ENCODE measurements at regions not wholly inside any gene's neighbourhood (a gene's known extent, or its start where the extent isn't known, plus 50 kb on each side); places are given as distances from the start of the nearest gene placed in this dataset.

DNA sequence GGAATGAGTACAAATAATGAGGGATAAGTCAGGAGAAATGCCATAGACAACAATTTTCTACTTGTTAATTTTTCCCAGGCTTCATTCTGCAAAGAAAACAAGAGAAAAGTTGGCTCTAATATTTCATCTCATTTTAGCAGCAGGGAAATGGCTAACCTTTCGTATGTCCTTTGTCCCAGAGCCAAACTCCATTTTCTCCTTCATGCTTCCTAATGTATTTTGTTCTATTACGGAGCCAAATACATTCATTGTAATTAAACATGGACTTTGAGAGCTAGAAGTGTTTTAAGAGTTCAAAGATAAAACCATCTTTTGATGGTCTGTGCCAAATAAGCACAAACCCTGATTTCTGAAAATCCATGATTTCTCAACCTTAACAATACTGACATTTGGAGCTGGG is 136.9 kb downstream of the PTCHD4 start:
- DNase-seq (ENCODE audit: low read depth in 1 of 2, low spot score in 2 of 2), result no peak
- Histone ChIP-seq H3K27ac (no peak overlapping the region), H3K36me3 (no peaks in the 10 kb centered on the region), H3K27me3 (replicated peaks) (no peaks in the 10 kb centered on the region), H3K4me1 (replicated peaks) (no peaks in the 10 kb centered on the region), H3K9me3 (replicated peaks) (no peaks in the 10 kb centered on the region), H3K4me3 (no peak overlapping the region)

DNA sequence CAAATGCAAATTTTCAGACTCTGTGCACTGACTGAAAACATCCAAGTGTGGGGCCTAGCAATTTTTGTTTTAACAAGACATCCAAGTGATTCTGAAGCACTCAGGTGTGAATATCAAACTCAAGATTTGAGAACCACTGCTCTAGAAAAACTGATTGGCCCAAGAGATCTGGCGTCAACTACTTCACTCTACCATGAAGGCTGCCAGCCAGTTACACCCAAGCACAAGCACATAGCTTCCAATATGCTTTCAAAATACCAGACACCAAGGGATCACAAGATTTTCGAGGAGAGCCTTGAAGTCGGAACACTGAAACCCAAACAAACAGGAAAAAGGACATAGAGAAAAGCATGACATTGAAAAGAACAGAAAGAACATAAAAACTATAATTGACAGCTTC is 140.2 kb downstream of the PTCHD4 start:
- no peaks in the 10 kb centered on the region; the same call in 1 of the 2 replicates for H3K9me3 ChIP-seq (replicated peaks)
- no peaks in the 10 kb centered on the region for H3K27me3 ChIP-seq (replicated peaks)
- no peak overlapping the region for H3K4me3 ChIP-seq
- no peaks in the 10 kb centered on the region for H3K36me3 ChIP-seq
- no peak overlapping the region for H3K27ac ChIP-seq
- DNase-seq (ENCODE audit: low read depth in 1 of 2, low spot score in 2 of 2), result no peak
- H3K4me1 ChIP-seq (replicated peaks), result no peaks in the 10 kb centered on the region

DNA sequence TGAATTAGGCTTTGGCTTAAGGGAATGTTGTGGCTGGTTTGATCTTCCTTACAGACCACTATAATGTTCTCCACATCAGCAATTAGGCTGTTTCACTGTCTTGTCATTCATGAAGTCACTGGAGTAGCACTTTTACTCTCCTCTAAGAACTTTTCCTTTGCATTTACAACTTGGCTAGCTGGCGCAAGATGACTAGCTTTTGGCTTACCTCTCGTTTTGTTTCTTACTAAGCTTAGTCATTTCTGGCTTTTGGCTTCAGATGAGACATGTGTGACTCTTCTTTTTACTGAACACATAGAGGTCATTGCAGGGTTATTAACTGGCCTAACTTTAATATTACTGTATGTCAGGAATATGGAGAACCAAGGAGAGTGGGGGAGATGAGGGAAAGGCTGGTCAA is 143.2 kb downstream of the PTCHD4 start:
- no peak for DNase-seq (ENCODE audit: low read depth in 1 of 2, low spot score in 2 of 2)
- H3K36me3 ChIP-seq, result no peaks in the 10 kb centered on the region
- H3K4me3 ChIP-seq, result no peak overlapping the region
- no peaks in the 10 kb centered on the region; the same call in 1 of the 2 replicates for H3K9me3 ChIP-seq (replicated peaks)
- no peaks in the 10 kb centered on the region for H3K4me1 ChIP-seq (replicated peaks)
- no peak overlapping the region for H3K27ac ChIP-seq
- H3K27me3 ChIP-seq (replicated peaks), result no peaks in the 10 kb centered on the region

DNA sequence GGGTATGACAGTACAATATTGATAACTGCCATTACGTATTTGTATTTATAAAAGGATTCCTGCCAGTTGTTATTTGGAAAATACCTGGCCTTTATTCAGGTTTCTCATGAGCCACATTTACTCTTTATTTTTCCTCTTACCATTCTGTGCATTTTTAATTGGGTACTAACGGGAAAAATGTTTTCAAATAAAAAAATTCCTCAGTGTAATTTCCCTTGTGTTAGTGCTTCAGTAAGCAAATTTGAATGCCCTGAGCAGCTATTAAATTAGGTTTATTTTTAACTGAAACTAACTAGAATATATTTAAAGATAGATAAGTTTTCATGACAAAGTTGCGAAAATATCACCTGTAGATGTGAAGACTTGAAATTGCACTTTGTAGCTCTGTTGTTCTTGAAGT is 146.0 kb downstream of the PTCHD4 start:
- no peak for DNase-seq (ENCODE audit: low read depth in 1 of 2, low spot score in 2 of 2)
- Histone ChIP-seq H3K9me3 (replicated peaks) (no peaks in the 10 kb centered on the region; the same call in 1 of the 2 replicates), H3K4me1 (replicated peaks) (no peaks in the 10 kb centered on the region), H3K27me3 (replicated peaks) (no peaks in the 10 kb centered on the region), H3K36me3 (no peaks in the 10 kb centered on the region), H3K4me3 (no peak overlapping the region), H3K27ac (no peak overlapping the region)

DNA sequence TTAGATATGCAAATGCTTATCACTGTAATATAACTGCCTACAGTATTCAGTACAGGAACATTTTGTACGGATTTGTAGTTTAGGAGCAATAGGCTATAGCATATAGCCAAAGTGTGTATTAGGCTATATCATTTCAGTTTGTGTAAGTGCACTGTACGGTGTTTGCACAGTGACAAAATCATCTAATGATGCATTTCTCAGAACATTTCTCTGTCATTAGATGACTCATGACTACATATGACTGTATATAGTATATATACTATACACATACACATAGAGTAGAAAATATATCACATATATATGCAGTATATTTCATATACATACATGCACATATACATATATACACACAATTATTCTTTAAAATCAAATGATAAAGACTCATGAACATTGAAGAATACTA is 158.4 kb downstream of the PTCHD4 start:
- Histone ChIP-seq H3K27ac (no peak overlapping the region), H3K4me3 (no peak overlapping the region), H3K27me3 (replicated peaks) (no peaks in the 10 kb centered on the region), H3K9me3 (replicated peaks) (no peaks in the 10 kb centered on the region), H3K4me1 (replicated peaks) (no peaks in the 10 kb centered on the region), H3K36me3 (no peaks in the 10 kb centered on the region)
- DNase-seq (ENCODE audit: low read depth in 1 of 2, low spot score in 2 of 2), result no peak

DNA sequence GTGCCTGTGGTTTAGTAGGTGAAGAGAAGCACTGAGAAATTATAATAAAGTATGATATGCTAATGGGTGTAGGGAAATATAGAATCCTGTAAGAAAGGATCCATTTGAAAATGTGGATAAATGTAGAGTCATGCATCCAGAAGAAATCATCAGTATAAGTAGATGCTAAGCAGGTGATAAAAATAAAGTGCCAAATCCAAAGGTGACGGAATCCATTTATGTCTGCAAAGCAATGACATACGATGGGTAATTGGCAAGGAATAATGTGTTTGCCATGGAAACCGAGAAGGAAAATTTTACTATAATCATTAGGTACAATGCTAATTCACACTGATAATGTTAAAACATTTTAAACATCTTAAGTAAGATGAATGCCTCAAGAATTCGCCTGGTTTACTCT is 163.0 kb downstream of the OPN5 start:
- no peak overlapping the region for H3K27ac ChIP-seq
- no peaks in the 10 kb centered on the region for H3K36me3 ChIP-seq
- no peak for DNase-seq (ENCODE audit: low read depth in 1 of 2, low spot score in 2 of 2)
- no peak overlapping the region for H3K4me3 ChIP-seq
- no peaks in the 10 kb centered on the region for H3K9me3 ChIP-seq (replicated peaks)
- no peaks in the 10 kb centered on the region for H3K27me3 ChIP-seq (replicated peaks)
- H3K4me1 ChIP-seq (replicated peaks), result no peaks in the 10 kb centered on the region

DNA sequence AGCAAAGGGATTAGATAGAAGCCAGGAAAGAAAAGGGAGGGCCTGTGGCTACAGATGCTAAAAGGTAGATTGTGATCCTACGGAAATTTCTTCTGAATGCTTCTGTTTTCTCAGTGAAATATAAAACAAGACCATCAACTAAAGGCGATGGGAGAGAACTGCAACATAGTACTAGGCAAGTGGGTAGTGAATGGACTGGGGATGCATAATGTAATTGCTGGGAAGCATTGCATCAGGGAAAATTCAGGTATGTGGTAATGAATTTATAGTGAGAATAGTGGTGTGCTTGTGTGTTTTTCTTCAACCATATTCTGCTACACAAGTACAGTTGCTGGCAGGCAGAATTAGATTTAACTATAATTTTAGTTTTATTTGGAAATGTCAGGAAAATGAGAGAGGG is 156.6 kb downstream of the OPN5 start:
- H3K36me3 ChIP-seq, result no peaks in the 10 kb centered on the region
- H3K27ac ChIP-seq, result no peak overlapping the region
- H3K9me3 ChIP-seq (replicated peaks), result no peaks in the 10 kb centered on the region
- H3K4me1 ChIP-seq (replicated peaks), result no peaks in the 10 kb centered on the region
- H3K27me3 ChIP-seq (replicated peaks), result no peaks in the 10 kb centered on the region
- no peak overlapping the region for H3K4me3 ChIP-seq
- DNase-seq (ENCODE audit: low read depth in 1 of 2, low spot score in 2 of 2), result no peak

DNA sequence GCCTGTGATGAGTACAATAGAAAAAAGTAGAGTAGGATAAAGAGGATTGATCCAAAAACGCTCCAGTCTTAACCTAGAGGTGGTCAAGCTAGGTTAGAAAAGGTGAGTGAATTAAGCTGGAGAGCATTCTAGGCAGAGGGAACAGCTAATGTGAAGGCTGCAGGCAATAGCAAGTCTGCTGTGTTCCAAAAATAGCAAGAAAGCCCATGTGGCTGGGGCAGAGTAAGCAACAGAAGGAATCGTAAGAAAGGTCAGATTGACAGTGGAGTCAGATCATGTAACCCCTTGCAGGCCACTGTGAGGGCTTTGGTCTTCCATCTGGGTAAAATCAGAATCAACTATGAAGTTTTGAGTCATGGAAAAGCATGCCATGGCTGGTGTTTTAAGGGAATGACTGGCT is 155.0 kb downstream of the OPN5 start:
- no peak overlapping the region for H3K27ac ChIP-seq
- H3K4me1 ChIP-seq (replicated peaks), result no peaks in the 10 kb centered on the region
- no peak overlapping the region for H3K4me3 ChIP-seq
- no peak for DNase-seq (ENCODE audit: low read depth in 1 of 2, low spot score in 2 of 2)
- no peaks in the 10 kb centered on the region for H3K27me3 ChIP-seq (replicated peaks)
- H3K9me3 ChIP-seq (replicated peaks), result no peaks in the 10 kb centered on the region
- H3K36me3 ChIP-seq, result no peaks in the 10 kb centered on the region

DNA sequence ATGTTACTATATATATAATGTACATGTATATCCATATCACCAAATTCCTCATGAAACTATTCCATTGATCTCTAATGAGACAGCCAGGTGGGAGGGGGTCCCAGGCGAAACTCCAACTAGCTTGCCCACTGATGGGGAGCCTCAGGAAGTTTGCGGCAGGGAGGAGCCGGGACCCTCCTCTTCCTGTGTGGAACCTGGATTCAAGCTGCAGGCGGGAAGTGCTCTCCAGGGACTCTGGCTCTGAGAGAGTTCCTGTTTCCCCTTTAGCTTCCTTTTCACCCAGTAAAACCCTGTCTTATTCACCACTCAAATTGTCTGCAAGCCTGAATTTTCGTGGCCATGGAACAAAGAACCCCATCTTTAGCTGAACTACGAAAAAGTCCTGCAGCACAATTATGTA is 152.2 kb downstream of the OPN5 start:
- Histone ChIP-seq H3K4me3 (no peak overlapping the region), H3K36me3 (no peaks in the 10 kb centered on the region), H3K4me1 (replicated peaks) (no peaks in the 10 kb centered on the region), H3K9me3 (replicated peaks) (no peaks in the 10 kb centered on the region), H3K27me3 (replicated peaks) (no peaks in the 10 kb centered on the region), H3K27ac (no peak overlapping the region)
- no peak for DNase-seq (ENCODE audit: low read depth in 1 of 2, low spot score in 2 of 2)

DNA sequence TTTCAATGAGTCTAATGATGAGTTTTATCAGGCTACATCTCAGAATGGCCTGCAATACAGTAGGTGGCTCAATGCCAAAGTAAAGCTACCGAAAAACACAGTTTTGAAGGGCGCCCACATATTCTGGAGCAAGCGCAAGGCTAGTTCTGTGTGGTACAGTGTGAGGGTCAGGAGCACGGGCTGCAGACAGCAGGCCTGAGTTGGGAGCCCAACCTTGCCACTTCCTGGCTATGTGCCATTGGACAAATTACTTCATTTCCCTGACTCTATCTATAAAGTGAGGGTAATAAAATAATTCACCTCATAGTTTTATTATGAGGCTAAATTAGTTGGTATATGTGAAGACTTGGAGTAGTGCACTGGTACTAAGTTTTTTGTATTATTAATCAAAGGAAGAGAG is 150.7 kb downstream of the OPN5 start:
- no peak overlapping the region for H3K27ac ChIP-seq
- no peak for DNase-seq (ENCODE audit: low read depth in 1 of 2, low spot score in 2 of 2)
- no peaks in the 10 kb centered on the region for H3K36me3 ChIP-seq
- H3K9me3 ChIP-seq (replicated peaks), result no peaks in the 10 kb centered on the region
- no peaks in the 10 kb centered on the region for H3K4me1 ChIP-seq (replicated peaks)
- H3K4me3 ChIP-seq, result no peak overlapping the region
- no peaks in the 10 kb centered on the region for H3K27me3 ChIP-seq (replicated peaks)

DNA sequence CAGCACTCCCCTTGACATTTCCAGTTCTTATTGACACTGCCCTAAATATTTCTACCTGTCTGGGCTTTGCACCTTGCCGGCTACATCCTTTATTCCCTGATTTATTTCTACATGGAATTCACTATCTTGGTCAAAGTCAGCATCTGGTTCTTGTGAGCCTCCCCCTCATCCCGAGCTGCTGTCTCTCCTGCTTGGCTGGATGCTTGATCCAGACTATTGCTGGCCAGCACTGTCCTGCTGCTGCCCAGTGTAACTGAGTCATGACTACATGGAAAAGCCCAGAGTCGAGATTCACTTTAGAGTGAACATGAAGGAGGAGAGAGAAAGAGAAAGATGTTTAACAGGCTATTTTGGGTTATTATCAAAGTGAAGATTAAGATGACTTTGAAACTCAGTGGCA is 142.2 kb downstream of the OPN5 start:
- H3K4me3 ChIP-seq, result no peak overlapping the region
- no peak for DNase-seq (ENCODE audit: low read depth in 1 of 2, low spot score in 2 of 2)
- H3K27ac ChIP-seq, result no peak overlapping the region
- H3K27me3 ChIP-seq (replicated peaks), result no peaks in the 10 kb centered on the region
- H3K9me3 ChIP-seq (replicated peaks), result no peaks in the 10 kb centered on the region
- no peaks in the 10 kb centered on the region for H3K36me3 ChIP-seq
- no peaks in the 10 kb centered on the region for H3K4me1 ChIP-seq (replicated peaks)

DNA sequence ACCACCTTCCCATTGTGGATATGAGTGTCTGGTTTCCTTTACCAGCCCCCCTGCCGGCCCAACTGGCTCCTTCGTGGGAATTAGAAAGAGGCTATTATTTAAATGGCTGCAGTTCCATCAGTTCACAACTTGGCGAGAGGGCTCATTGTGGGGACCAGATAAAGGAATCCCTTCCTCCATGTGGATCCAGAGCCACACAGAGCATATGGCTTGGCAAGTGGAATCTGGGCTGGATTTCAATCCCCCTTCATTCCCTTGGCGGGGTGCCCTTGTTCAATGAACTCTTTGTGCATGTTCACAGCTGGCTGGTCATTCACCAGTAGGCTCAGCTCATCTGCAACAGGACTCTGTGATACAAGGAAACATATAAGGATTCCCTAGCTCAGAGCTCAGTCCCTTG is 140.6 kb downstream of the OPN5 start:
- H3K27me3 ChIP-seq (replicated peaks), result no peaks in the 10 kb centered on the region
- H3K27ac ChIP-seq, result no peak overlapping the region
- H3K36me3 ChIP-seq, result no peaks in the 10 kb centered on the region
- no peaks in the 10 kb centered on the region for H3K4me1 ChIP-seq (replicated peaks)
- H3K4me3 ChIP-seq, result no peak overlapping the region
- H3K9me3 ChIP-seq (replicated peaks), result no peaks in the 10 kb centered on the region
- no peak for DNase-seq (ENCODE audit: low read depth in 1 of 2, low spot score in 2 of 2)

DNA sequence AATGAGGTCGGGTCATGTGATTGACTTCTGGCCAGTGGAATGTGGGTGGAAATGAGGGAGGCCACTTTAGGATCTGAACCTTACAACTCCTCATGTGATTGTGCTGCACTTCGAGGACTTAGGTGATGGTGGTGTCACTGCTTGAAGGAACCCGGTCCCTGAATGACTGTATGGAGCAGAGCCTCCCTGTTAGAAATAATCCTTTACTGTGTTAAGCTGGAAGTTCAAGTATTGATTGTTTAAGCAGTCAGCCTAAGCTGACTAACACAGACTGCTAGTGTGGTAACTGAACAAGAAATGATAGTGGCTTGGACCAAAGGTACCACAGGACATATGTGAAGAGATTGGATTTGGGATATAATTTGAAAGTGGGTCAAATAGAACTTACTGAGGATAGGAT is 138.0 kb downstream of the OPN5 start:
- Histone ChIP-seq H3K4me1 (replicated peaks) (no peaks in the 10 kb centered on the region), H3K36me3 (no peaks in the 10 kb centered on the region), H3K4me3 (no peak overlapping the region), H3K27ac (no peak overlapping the region), H3K9me3 (replicated peaks) (no peaks in the 10 kb centered on the region), H3K27me3 (replicated peaks) (no peaks in the 10 kb centered on the region)
- DNase-seq (ENCODE audit: low read depth in 1 of 2, low spot score in 2 of 2), result no peak

DNA sequence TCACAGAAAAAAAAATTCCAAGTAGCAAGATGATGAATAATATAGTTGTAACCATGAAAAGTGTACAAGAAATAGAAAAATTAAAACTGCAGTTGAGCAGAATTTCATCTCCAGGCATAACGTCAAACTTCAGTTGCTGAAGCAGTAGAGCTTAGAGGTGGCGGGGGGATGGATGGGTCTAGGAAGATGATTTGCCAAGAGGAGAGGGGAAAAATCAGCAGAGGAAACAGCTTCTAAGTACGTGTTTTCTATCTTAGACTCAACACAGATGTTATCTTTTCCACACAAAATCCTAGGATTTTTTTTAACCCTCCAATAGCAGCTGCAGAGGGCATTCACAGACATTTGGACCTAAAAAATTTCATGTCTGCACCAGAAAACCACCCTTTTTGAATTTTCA is 136.0 kb downstream of the OPN5 start:
- Histone ChIP-seq H3K9me3 (replicated peaks) (no peaks in the 10 kb centered on the region), H3K27me3 (replicated peaks) (no peaks in the 10 kb centered on the region), H3K36me3 (no peaks in the 10 kb centered on the region), H3K27ac (no peak overlapping the region), H3K4me1 (replicated peaks) (no peaks in the 10 kb centered on the region), H3K4me3 (no peak overlapping the region)
- no peak for DNase-seq (ENCODE audit: low read depth in 1 of 2, low spot score in 2 of 2)

DNA sequence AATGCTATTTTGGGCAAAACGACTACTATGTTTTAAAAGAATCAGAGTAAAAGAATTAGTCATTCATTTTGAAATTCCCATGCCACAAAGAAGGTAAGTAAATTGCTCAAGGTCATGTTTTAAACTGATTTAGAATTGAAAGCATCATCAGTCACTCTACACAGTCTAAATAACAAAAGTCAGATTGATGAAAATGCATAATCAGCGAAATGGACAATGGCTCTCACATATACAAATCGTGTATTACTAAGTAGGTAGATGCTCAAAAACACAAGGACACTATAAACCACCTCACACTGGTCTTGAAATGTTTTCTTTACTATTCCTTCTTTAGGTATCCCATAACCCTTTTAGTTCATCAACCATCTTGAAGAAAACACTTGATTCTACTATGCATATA is 135.4 kb downstream of the OPN5 start:
- no peaks in the 10 kb centered on the region for H3K27me3 ChIP-seq (replicated peaks)
- no peaks in the 10 kb centered on the region for H3K9me3 ChIP-seq (replicated peaks)
- no peak overlapping the region for H3K4me3 ChIP-seq
- no peaks in the 10 kb centered on the region for H3K4me1 ChIP-seq (replicated peaks)
- no peak for DNase-seq (ENCODE audit: low read depth in 1 of 2, low spot score in 2 of 2)
- H3K36me3 ChIP-seq, result no peaks in the 10 kb centered on the region
- no peak overlapping the region for H3K27ac ChIP-seq
